ENCODE measurements at regions not wholly inside any gene's neighbourhood (a gene's known extent, or its start where the extent isn't known, plus 50 kb on each side); places are given as distances from the start of the nearest gene placed in this dataset.
"Not testable (repeated sequence)": the region's sequence is repeated elsewhere in the genome, so short reads cannot be mapped to it uniquely, and the experiment has no call there.

- DNase-seq (ENCODE audit: low read depth), result no peak
Measured at GRCh38 chrX:40887476-40887875, 152.1 kb upstream of the MED14 start.

GRCh38 chrX:40891798-40892197, 156.5 kb upstream of the MED14 start:
- no peak for DNase-seq (ENCODE audit: low read depth)

GRCh38 chrX:40893251-40893910, 158.0 kb upstream of the MED14 start:
- DNase-seq (ENCODE audit: low read depth), result no peak

GRCh38 chrX:40895246-40895645, 159.9 kb upstream of the MED14 start:
- DNase-seq (ENCODE audit: low read depth), result no peak

GRCh38 chrX:40897718-40898270, 162.5 kb upstream of the MED14 start:
- no peak for DNase-seq (ENCODE audit: low read depth)

GRCh38 chrX:40904739-40905138, 169.4 kb upstream of the MED14 start:
- DNase-seq (ENCODE audit: low read depth), result not testable (repeated sequence)

GRCh38 chrX:40908026-40908425, 172.7 kb upstream of the MED14 start:
- DNase-seq (ENCODE audit: low read depth), result no peak

- DNase-seq (ENCODE audit: low read depth), result no peak
Measured at GRCh38 chrX:40908857-40909475, 173.6 kb upstream of the MED14 start.

- no peak for DNase-seq (ENCODE audit: low read depth)
Measured at GRCh38 chrX:40912166-40912565, 173.1 kb upstream of the USP9X start.

- no peak for DNase-seq (ENCODE audit: low read depth)
Measured at GRCh38 chrX:40912576-40912975, 172.7 kb upstream of the USP9X start.

- DNase-seq (ENCODE audit: low read depth), result no peak
Measured at GRCh38 chrX:40920351-40920750, 164.9 kb upstream of the USP9X start.

GRCh38 chrX:40922307-40922706, 162.9 kb upstream of the USP9X start:
- no peak for DNase-seq (ENCODE audit: low read depth)

- DNase-seq (ENCODE audit: low read depth), result not testable (repeated sequence)
Measured at GRCh38 chrX:40926739-40927427, 158.4 kb upstream of the USP9X start.

GRCh38 chrX:40928076-40928475, 157.2 kb upstream of the USP9X start:
- DNase-seq (ENCODE audit: low read depth), result no peak

GRCh38 chrX:40931921-40932320, 153.3 kb upstream of the USP9X start:
- no peak for DNase-seq (ENCODE audit: low read depth)

- DNase-seq (ENCODE audit: low read depth), result no peak
Measured at GRCh38 chrX:40933132-40933705, 152.0 kb upstream of the USP9X start.

GRCh38 chrX:40933706-40934425, 151.4 kb upstream of the USP9X start:
- DNase-seq (ENCODE audit: low read depth), result no peak

- no peak for DNase-seq (ENCODE audit: low read depth)
Measured at GRCh38 chrX:40936827-40937226, 148.4 kb upstream of the USP9X start.

GRCh38 chrX:40938423-40938822, 146.8 kb upstream of the USP9X start:
- no peak for DNase-seq (ENCODE audit: low read depth)

- DNase-seq (ENCODE audit: low read depth), result no peak
Measured at GRCh38 chrX:40943093-40943641, 142.1 kb upstream of the USP9X start.

GRCh38 chrX:40945361-40945713, 139.9 kb upstream of the USP9X start:
- DNase-seq (ENCODE audit: low read depth), result no peak

GRCh38 chrX:40947276-40947675, 138.0 kb upstream of the USP9X start:
- DNase-seq (ENCODE audit: low read depth), result no peak
